LNCAP (cell line): ENCODE measurements at regions not wholly inside any gene's neighbourhood (a gene's known extent, or its start where the extent isn't known, plus 50 kb on each side); places are given as distances from the start of the nearest gene placed in this dataset.

ENCODE experiments used
- TF ChIP-seq, protein P1 (sequence below): fragments of 450-650 bp; IDR thresholded peaks from 2 replicates; pipeline ENCODE4 v1.5.1; 2017; ENCODE audit warnings: mild to moderate bottlenecking

DNA sequence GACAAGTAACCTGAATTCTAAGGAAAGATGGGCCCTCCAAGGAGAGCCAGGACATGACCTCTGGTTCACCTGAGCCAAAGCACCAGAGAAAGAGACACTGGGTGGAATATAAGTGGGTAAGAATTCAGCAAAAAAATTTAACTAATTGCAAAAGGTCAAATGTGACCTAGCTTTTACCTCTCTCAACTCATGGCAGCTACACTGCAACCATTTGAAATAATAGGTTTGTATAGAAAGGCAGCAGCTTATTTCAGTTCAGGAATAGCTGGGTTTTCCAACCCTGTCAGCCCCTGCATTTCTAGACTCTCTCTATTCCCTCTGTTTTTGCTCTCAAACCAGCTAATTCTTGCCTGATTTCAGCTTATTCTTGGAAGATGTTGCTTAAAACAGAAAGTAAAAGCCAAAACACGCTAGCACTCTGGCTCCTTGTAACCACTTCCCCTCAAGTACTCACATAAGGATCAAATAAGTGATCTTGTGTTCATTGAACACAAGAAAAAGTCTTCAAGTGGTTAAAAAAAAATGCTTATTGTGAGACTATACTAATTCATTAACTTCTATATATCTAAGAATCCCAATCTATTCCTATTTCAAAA, 101.1 kb upstream of the NR4A3 start:
- TF ChIP-seq, protein P1, sequence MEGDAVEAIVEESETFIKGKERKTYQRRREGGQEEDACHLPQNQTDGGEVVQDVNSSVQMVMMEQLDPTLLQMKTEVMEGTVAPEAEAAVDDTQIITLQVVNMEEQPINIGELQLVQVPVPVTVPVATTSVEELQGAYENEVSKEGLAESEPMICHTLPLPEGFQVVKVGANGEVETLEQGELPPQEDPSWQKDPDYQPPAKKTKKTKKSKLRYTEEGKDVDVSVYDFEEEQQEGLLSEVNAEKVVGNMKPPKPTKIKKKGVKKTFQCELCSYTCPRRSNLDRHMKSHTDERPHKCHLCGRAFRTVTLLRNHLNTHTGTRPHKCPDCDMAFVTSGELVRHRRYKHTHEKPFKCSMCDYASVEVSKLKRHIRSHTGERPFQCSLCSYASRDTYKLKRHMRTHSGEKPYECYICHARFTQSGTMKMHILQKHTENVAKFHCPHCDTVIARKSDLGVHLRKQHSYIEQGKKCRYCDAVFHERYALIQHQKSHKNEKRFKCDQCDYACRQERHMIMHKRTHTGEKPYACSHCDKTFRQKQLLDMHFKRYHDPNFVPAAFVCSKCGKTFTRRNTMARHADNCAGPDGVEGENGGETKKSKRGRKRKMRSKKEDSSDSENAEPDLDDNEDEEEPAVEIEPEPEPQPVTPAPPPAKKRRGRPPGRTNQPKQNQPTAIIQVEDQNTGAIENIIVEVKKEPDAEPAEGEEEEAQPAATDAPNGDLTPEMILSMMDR = no peak

DNA sequence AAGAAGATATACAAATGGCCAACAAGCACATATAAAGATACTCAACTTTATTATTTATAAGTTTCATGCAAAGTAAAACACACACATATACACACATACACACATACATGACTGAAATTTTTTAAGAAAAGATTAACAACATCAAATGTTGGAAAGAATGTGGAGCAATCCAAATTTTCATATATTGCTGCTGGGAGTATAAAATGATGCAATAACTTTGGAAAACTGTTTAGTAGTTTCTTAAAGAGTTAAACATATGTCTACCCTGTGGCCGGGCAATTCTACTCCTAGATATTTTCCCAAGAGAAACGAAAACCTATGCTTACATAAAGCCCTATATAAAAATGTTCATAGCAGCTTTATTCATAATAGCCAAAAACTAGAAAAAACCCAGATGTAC, 99.8 kb upstream of the NR4A3 start:
- TF ChIP-seq, protein P1 = no peak

DNA sequence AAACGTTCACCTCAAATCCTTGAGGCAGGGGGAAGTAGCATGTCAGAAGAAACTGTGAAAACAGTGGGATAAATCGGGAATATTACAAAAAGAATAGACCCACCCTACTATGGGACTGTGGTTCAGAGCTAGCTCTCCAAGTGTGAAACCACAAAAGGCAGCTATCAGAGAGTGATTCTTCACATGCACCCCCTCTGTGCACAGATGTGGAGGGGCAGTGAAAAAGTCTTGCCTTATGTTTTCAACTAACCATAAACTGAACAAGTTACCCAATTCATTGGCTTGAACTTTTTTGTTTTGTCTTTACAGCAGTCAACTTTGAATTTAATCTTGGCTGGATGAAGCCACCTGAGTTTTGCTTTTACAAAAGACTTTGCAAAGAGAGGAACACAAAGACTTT, 98.8 kb upstream of the NR4A3 start:
- TF ChIP-seq, protein P1 = no peak

DNA sequence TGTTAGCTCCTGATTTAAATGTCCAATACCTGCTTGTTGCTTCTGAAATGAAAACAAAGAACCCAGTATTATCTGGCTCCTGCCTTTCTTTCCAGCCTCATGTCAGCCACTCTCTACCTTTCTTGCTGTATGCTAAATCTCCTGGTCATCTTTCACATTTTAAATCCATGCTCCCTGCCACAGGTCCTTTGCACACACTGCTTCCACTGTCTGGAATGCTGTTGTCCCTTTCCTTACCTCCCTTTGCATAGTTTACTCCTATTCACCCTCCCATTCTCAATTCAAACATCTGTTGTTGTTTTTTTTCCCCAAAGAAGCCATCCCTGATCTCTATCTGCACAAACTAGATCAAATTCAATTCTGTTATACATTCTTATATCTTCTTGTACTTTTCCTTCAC, 97.0 kb upstream of the NR4A3 start:
- TF ChIP-seq, protein P1 = no peak

DNA sequence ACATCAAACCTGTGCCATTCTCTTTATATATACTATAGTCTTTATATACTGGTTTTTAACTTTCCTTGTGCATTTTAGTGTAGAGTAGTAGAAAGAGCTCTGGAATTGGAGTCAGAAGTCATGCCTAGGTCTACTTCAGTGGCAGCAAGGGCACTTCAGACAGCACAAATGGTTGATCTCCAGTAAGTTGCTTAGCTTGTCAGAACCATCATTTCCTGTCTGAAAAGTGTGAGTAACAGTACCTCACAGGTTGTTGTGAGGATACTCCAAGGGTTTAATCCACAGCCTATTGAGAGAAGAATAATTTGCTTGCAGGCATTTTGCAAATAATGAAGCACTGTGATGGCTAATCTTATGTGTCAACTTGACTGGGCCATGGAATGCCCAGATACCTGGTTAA, 95.8 kb upstream of the NR4A3 start:
- TF ChIP-seq, protein P1 = no peak

DNA sequence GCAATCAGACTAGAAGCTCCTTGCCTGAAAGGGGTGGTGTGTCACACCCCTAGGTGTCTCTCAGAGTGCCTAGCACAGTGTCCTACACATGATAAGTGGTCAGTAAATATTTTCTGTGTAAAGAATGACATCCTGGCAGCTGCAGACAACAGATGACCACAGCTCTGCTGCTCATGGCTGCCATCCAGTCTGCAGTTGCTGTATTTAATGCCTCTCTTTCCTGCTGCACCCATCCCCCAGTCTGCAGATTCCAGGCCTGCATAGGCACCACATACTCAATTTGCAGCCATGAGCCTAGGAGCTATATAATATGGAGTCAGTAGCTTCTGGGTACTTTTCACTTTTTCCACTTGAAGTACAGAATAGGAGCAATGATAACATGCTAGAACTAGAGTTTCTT, 94.9 kb upstream of the NR4A3 start:
- TF ChIP-seq, protein P1 = no peak

DNA sequence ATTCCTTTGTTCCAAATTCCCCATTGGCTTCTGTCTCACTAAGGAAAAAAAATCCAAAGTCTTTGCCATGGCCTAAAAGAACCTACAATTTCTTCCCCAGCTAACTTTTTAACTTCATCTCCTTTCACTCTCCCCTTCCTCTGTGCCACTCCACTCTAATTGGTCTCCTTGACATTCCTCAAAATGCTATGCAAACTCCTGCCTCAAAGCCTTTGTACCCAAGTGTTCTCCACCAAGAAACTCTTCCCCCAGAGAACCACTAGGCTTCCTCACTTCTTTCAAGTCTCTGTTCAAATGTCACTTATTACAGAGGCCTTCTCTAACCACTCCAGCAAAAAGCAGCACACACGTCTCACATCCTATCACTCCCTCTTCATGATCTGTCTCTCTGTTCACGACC, 91.6 kb upstream of the NR4A3 start:
- TF ChIP-seq, protein P1 = no peak

DNA sequence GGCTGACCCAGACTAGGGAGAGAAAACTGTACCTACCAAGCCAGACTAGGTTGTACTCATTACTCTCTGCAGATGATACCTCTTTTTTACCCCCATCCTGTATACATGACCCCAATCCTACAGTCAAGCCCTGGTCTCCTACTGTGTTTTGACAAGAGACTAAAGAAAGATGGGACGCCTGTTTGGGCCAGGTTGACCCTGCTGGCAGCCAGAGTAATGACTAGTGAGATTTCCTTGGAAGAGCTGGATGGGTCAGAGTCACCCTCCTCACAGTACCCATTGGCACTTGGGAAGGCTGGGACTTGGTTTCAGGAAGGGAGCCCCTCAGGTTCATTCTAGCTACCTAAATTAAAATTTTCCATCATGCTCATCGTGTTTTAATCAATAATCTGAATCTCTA, 89.7 kb upstream of the NR4A3 start:
- TF ChIP-seq, protein P1 = no peak
